OCI-LY3 (cell line): ENCODE measurements at regions not wholly inside any gene's neighbourhood (a gene's known extent, or its start where the extent isn't known, plus 50 kb on each side); places are given as distances from the start of the nearest gene placed in this dataset.

Source experiments
- EZH2phosphoT487 ChIP-seq: fragments of 200-600 bp; shearing (Covaris generic); IDR thresholded peaks from 2 replicates; pipeline ENCODE4 v1.6.1; 2018; ENCODE audit warnings: antibody characterized with exemption, mixed run types, low read depth
- TF ChIP-seq, protein P1 (sequence below): fragments of 200-600, 300-600 bp; sonication (generic); IDR thresholded peaks from 2 replicates; pipeline ENCODE4 v1.5.1; 2014; ENCODE audit warnings: antibody characterized with exemption, low read length, low read depth

DNA sequence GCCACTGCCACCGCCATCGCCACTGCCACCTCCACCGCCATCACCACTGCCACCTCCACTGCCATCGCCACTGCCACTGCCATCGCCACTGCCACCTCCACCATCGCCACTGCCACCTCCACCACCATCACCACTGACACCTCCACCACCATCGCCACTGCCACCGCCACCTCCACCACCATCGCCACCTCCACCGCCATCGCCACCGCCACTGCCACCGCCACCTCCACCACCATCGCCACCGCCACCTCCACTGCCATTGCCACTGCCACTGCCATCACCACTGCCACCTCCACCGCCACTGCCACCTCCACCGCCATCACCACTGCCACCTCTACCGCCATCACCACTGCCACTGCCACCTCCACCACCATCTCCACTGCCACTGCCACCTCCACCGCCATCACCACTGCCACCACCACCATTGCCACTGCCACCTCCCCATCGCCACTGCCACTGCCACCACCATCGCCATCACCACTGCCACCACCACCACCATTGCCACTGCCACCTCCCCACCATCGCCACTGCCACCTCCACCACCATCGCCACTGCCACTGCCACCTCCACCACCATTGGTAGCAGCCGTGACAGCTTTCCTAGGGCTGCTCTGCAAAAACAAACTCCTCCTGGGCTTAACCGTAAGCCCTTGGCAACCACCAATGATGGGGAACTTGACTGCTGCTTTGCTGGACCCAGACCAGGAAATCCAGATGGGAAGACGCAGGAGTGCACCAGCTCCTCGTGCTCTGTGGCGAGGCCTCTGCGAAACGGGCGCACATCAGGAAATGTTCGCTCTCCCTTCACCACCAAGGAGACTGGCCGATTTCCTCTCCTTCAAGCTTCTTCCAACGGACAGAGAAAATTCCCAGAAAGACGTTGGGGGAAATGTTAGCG lies 147.2 kb downstream of the RBFOX3 start:
- TF ChIP-seq, protein P1, sequence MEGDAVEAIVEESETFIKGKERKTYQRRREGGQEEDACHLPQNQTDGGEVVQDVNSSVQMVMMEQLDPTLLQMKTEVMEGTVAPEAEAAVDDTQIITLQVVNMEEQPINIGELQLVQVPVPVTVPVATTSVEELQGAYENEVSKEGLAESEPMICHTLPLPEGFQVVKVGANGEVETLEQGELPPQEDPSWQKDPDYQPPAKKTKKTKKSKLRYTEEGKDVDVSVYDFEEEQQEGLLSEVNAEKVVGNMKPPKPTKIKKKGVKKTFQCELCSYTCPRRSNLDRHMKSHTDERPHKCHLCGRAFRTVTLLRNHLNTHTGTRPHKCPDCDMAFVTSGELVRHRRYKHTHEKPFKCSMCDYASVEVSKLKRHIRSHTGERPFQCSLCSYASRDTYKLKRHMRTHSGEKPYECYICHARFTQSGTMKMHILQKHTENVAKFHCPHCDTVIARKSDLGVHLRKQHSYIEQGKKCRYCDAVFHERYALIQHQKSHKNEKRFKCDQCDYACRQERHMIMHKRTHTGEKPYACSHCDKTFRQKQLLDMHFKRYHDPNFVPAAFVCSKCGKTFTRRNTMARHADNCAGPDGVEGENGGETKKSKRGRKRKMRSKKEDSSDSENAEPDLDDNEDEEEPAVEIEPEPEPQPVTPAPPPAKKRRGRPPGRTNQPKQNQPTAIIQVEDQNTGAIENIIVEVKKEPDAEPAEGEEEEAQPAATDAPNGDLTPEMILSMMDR, result no peak
- no peak for TF ChIP-seq EZH2phosphoT487
